SIG-M5 treated with dmso at 0.1 percent for 504 hours (cell line): ENCODE measurements at regions not wholly inside any gene's neighbourhood (a gene's known extent, or its start where the extent isn't known, plus 50 kb on each side); places are given as distances from the start of the nearest gene placed in this dataset.

Experiments used
- DNase-seq: peaks from one replicate; lab custom pipeline; 2025; ENCODE audit not compliant: unreplicated experiment; lab: John Stamatoyannopoulos, UW

DNA sequence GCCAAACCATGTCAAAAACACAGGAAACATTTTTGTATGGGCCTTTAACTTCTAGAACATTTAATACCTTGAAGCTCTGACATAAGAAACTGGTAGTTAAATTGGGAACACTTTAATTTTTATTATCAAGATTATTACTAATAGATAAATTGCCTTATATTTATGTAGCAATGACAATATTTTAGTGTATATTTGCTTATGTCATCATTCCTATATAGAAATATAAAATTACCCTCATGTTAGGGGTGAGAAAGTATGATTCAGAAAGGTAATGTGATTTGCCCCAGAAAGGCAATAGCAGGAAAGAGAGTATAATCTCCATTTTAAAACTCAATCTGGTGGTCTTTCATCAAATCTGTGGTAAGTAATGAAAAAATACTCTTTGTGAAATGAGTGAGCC lies 147.4 kb downstream of the IL15 start:
- no peak for DNase-seq

DNA sequence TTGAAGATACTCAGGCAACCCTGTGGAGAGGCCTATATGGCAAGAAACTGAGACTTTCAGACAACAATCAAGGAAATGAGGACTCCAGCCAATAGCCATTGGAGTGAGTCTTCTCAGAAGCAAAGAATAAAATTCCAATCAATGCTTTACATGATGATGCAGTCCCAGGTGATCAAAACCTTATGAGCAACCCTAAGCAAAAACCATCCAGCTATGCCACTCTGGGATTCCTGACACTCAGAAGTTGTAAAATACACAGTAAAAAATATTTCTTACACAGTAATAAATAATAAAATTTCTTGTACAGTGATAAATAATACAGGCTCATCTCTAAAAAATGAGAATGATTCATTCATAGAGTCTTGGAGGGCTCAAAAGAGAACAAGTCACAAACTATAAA lies 150.6 kb downstream of the IL15 start:
- no peak for DNase-seq

DNA sequence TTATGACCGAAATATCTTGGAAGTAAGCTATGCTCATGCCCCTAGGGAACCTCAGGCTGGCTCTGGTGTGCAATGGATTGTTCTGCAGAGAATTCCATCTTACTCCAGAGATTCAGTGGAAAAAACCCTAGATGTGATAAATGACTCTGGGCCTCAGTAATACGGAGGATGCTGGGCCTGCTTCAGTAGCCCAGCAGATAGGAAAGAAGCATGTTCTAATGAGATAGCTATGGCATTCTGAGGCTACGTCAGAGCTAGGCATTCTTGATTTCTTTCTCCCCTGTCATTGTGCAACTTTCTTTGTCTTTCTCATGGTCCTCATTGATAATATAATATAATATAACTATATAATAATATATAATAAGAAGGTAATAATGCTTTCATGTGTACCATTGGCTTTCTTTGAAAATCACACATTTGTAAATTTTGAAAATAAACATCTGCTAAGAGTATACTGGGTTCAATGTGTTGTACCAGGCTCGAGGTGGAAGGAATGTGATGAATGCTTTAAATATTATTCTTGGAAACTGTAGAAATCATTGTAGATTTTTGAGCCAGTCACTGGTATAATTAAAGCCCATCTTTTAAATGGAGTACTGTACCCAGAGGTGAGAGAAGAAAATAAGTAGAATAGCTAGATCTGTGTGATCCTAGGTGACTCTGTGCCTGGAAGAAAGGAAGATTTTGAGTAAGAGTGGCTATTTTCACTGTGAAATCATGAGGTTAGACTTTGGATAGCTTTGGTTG lies 152.0 kb downstream of the IL15 start:
- no peak for DNase-seq

DNA sequence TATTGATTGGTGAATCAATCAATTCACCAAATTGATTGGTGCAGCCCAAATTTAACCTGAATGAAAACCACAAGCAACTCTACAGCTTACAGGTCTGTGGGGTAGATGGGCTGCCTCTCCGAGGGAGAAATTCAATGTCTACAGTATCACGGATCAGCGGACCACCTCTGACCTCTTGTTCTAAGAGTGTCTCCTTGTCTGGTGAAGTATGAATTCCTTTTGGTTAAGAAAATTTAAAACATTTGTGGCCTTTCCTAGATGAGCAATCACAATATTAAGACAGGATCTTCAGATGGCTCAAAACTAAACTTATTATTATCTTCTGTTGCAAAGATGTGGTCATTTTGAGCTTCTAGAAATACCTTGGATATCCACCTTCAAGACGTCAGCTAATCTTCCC lies 153.3 kb downstream of the IL15 start:
- no peak for DNase-seq

- no peak for DNase-seq
These were observed 155.8 kb downstream of the IL15 start for GRCh38 chr4:141792164-141792563.

DNA sequence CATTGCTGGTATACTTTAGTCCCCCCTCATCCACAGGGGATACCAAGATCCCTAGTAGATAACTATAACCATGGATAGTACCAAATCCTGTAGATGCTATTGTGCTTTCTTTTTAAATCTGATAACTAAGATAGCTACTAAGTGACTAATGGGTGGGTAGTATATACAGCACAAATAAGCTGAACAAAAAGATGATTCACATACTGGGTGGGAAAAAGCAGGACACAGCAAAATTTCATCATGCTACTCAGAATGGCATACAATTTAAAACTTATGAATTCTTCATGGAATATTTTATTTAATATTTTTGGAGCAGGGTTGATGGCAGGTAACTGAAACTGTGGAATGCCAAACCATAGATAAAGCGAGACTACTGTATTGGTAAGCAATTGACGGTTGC lies 161.6 kb downstream of the IL15 start:
- DNase-seq = no peak

GRCh38 chr4:141801558-141801957 lies 165.2 kb downstream of the IL15 start:
- DNase-seq = no peak

DNA sequence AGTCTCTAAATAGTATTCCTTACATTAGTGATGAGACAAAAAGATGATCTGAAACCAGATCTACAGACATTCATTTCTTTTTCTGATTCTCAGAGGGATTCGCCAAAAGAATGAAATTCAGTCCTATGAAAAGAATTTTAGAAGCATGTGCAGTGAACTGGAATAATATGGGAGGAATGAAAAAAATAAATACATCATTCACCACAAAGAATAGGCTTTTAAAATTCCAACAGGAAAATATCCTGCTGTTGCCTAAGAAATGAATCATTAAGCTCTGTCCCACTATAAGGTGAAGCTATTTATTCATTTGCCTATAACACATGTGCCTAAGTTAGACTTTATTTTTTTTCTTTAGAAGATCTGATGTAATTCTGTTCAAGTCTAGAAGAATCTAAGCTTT lies 165.9 kb downstream of the IL15 start:
- no peak for DNase-seq

DNA sequence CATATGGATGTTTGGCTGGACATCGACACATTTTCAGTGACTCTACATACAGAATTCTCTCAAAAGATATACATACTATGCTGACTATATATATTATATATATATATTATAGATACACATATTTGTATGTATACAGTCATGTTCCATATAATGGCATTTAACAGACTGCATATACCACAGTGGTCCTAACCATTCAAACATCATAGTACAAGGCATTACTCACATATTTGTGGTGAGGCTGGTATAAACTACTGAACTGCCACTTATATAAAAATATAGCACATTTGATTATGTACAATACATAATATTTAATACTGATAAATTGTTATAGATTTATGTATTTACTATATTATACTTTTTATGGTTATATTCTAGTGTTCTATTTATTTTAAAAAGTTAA lies 168.5 kb downstream of the IL15 start:
- no peak for DNase-seq

- DNase-seq = no peak
These were observed 170.9 kb downstream of the IL15 start for GRCh38 chr4:141807103-141807891.

- no peak for DNase-seq
These were observed 173.8 kb downstream of the IL15 start for GRCh38 chr4:141810038-141810711.

DNA sequence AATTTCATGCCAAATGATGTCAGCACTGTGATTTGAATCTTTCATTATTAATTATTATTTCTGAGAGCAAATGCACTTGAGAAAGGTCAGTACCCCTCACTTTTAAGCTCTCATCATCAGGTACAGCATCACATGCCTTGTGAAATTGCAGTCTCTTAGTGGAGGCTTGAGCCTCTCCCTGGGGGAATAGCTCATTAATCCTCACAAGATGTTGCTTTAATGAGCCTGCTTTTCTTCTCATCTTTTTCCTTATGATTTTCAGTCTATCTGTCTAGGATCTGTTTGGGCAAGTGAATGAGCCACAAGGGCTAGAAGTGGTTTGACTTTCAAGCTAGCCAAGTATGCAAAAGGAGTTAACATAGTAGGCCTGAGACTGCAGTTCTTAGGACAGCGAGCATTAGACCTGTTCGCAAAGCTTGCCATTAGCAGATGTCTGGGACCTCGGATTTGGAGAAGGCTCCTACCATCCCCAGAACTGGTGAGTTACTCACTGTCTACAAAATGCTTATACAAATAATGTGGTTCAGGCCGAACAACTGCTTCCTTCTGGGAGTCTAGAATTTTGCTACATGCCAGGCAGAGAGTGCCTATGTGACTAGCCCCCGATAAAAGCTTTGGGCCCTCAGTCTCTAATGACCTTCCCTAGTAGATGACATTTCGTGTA lies 174.5 kb downstream of the IL15 start:
- DNase-seq = no peak

GRCh38 chr4:141812158-141812557 lies 175.8 kb downstream of the IL15 start:
- no peak for DNase-seq

DNA sequence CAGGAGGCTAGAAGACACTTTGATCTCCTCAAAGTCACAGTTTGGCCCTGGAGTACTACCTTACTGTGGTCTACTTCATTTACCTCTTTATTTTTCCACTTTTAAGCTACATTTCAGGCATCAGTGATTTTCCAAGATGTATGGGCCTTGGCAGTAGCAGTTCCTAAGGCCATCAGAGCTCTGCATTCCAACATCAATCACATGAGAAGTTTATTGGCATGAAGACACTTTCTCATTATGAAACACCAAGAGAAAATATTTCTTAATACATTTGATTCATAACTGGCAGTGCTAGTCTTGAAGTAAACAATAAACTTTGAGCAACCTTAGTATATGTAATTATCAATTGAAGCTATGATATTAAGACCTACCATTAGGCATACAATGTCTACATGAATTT lies 178.1 kb downstream of the IL15 start:
- no peak for DNase-seq

GRCh38 chr4:141815646-141816045 lies 179.3 kb downstream of the IL15 start:
- DNase-seq = no peak

DNA sequence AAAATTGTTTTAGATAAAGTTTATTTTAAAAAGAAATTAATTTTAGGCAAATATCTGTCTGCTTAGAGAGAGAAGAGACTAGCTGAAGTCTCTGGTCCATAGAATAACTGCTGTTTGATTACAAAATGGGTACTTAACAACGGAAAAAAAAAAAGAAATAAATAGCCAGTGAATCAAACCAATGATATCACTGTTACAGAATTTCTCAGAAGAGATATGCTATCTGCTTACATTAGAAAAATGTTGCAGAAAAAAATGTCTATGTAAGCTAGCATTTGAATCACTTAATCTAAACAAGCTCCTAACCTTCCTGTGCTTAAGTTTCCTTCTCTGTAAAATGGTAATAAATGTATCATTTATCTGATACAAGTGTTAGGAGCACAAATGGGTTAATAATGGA lies 189.9 kb downstream of the IL15 start:
- no peak for DNase-seq

DNA sequence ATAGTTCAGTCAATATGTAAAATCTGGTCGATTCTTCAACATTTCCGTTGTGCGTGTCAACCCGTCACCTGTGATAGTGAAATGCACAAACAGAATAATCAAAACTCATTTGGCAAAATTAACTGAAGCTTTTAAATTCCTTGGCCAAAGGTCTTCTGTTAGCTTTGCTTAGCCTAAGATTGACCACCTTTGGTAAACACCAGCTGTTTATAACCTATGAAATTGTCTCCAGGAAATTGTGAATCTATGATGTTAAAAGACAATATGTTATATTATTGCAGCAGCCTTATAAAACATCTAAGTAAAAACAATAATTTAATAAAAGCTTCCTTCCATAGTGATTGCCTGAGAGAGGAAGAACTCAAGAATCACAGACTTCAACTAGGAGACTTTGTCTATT lies 196.8 kb downstream of the IL15 start:
- DNase-seq = no peak

DNA sequence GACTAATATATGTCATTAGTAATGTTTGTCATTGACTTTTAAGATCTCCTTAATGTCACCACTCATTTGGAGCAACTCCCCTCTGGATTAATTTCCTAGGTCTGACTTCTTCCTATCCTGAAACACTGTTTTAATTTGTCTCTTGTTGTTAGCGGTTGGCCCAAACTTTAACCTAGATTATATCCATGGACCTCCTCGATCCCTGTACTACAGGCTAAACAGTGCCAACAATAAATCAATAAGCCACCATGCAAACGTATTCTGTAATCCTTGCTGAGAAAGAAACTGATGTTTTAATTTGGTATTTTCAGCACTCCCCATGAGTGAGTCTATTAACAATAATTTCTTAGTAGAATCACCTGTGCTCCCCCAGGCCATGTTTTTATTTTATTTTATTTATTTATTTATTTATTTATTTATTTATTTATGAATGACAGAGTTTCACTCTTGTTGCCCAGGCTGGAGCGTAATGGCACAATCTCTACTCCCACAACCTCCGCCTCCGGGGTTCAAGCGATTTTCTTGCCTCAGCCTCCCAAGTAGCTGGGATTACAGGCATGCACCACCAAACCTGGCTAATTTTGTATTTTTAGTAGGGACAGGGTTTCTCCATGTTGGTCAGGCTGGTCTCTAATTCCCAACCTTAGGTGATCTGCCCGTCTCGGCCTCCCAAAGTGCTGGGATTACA lies 204.1 kb downstream of the IL15 start:
- DNase-seq = no peak

DNA sequence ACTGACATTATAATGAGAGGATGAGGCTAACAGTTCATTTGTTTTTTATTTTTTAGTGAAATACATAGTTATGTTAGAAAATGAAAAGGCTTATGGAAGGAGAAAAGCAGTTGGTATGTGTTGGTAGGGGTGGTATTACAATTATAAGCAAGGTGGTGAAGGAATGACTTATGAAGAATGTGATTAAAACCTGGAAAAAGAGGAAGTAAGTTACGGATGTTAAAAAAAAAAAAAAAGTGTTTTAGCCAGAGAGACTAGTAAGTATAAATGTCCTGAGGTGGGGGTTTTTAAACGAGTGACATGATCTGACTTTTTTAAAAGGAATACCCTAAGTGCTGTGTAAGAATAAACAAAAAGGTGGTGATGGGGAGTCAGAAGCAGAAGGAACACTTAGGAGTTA lies 206.8 kb downstream of the IL15 start:
- no peak for DNase-seq

GRCh38 chr4:141845901-141846300 lies 209.5 kb downstream of the IL15 start:
- DNase-seq = no peak

DNA sequence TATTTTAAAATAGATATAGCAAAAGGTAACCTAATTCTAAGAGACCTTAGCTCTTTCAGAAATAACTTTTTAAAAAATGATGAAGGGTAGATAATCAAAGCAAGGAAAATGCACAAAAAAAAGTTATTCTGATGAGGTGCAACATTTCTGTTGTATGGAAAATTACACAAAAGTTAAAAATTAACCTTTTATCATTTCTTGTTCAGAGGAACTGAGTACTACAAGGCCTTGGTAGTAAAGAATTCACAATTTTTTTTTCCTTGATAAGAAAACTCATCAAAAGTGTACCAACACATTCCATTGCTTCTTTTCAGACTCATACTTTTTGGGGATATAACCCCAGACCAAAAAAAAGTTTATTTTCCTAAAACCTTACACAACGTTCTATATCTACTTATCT lies 213.0 kb downstream of the IL15 start:
- no peak for DNase-seq
